ENCODE measurements at regions not wholly inside any gene's neighbourhood (a gene's known extent, or its start where the extent isn't known, plus 50 kb on each side); places are given as distances from the start of the nearest gene placed in this dataset.
"Not testable (repeated sequence)": the region's sequence is repeated elsewhere in the genome, so short reads cannot be mapped to it uniquely, and the experiment has no call there.

GRCh38 chr5:162573758-162574157 is 506.2 kb downstream of the GABRG2 start:
- no peak for TF ChIP-seq CTCF (IDR thresholded peaks at IDR 0.05)
- no peak for ATAC-seq (ENCODE audit: low FRiP score)
- no peak for DNase-seq (ENCODE audit: low spot score)

GRCh38 chr5:162591724-162592123 is 524.2 kb downstream of the GABRG2 start:
- DNase-seq (ENCODE audit: low spot score) (no peak), ATAC-seq (ENCODE audit: low FRiP score) (no peak)
- no peak for TF ChIP-seq CTCF (IDR thresholded peaks at IDR 0.05)

- TF ChIP-seq CTCF (IDR thresholded peaks at IDR 0.05) = no peak
- no peak for ATAC-seq (ENCODE audit: low FRiP score)
- DNase-seq (ENCODE audit: low spot score) = no peak
These were observed 526.3 kb downstream of the GABRG2 start for GRCh38 chr5:162593881-162594280.

GRCh38 chr5:162603443-162604070 is 536.0 kb downstream of the GABRG2 start:
- ATAC-seq (ENCODE audit: low FRiP score) = no peak
- no peak for DNase-seq (ENCODE audit: low spot score)
- TF ChIP-seq CTCF (IDR thresholded peaks at IDR 0.05) = no peak

GRCh38 chr5:162607879-162608278 is 540.3 kb downstream of the GABRG2 start:
- ATAC-seq (ENCODE audit: low FRiP score) (no peak), DNase-seq (ENCODE audit: low spot score) (no peak)
- no peak for TF ChIP-seq CTCF (IDR thresholded peaks at IDR 0.05)

- ATAC-seq (ENCODE audit: low FRiP score); DNase-seq (ENCODE audit: low spot score): not testable (repeated sequence)
These were observed 554.2 kb downstream of the GABRG2 start for GRCh38 chr5:162621726-162622263.

GRCh38 chr5:162624110-162624509 is 556.5 kb downstream of the GABRG2 start:
- ATAC-seq (ENCODE audit: low FRiP score) (no peak), DNase-seq (ENCODE audit: low spot score) (no peak)
- TF ChIP-seq CTCF (IDR thresholded peaks at IDR 0.05) = no peak
